Occipital lobe (tissue), 1 donor: ENCODE measurements at regions not wholly inside any gene's neighbourhood (a gene's known extent, or its start where the extent isn't known, plus 50 kb on each side); places are given as distances from the start of the nearest gene placed in this dataset.
"Not testable (repeated sequence)": the region's sequence is repeated elsewhere in the genome, so short reads cannot be mapped to it uniquely, and the experiment has no call there.

Source experiments
- DNase-seq: peaks from one replicate; lab custom pipeline; 2025; lab: John Stamatoyannopoulos, UW

DNA sequence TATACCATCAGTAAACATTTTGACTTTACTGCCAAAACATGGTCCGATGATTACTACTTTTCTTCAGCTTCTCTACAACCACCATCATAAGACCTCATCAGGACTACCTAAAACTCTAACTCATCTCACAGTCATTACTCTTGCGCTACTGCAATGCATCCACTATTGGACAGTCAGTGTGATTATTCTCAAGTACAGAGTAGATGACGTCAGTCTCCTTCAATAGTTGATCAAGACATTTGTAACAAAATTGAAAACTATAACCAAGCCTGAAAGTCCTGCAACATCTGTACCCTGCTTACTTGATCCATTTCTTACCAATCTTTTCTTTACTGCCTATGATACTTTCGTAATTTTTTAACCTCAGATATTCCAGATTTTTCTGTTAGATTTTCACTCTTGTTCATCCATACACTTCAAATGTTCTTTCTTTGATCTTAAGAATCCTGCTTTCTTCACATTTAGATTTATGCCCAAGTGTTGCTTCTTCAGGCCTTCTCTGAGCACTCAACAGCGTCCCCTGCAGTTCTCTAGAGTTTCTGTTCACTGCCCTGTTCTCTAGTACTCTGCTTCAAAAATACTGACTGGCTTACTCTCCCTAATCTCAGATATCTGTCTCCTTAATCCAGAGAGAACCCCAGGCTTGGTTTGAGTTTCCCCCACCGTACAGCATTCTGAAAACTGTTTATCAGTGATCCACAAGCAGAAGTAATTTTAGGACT, 1517.6 kb downstream of the STIM2 start:
- DNase-seq: no peak

DNA sequence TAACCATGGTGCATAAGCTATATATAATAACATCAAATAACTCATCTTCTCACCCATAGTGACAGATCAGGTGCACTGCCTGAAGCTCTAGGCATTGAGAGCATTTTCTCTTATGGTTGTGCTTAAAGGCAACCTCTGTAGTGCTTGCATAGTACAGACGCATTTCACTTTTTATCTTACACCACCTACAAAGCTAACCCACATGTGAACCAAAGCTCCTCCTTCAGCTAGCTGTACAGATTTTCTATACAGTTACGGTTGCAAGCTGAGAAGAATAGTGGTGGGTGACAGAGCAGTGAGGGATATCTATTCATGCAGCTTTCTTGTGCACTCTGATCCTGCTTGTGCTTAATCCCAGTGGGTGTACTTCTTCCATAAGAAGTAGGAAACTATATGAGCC, 1525.2 kb downstream of the STIM2 start:
- no peak for DNase-seq

DNA sequence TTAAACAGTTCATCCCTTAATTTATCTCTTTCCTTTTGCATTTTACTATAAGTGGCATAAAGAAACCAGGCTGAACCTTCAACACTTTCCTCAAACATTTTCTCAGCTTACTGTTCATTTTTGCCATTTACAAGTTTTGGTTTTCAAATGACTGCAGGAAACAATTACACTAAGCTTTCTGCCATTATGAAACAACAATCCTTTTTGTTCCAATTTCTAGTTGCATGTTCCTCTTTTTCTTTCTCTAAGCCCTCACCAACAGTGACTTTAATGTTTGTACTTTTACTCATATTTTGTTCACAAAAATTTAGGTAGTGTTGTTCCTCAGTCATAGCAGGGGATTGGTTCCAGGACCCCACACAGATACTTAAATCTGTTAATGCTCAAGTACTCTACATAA, 1526.1 kb downstream of the STIM2 start:
- no peak for DNase-seq

DNA sequence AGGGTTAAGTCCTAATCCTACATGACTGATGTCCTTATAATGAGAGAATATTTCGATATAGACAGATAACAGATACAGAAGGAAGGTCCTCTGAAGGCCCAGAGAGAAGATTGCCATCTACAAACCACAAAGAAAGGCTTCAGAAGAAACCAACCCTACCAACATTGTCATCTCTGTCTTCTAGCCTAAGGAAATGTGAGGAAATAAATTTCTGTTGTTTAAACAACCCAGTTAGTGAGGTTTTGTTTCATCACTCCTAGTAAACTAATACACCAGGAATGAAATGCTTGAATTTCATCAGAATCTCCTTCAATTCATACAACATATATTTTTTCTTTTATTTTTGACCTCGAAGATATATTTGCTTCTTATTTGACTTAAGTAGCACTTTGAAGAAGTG, 1527.8 kb downstream of the STIM2 start:
- no peak for DNase-seq

DNA sequence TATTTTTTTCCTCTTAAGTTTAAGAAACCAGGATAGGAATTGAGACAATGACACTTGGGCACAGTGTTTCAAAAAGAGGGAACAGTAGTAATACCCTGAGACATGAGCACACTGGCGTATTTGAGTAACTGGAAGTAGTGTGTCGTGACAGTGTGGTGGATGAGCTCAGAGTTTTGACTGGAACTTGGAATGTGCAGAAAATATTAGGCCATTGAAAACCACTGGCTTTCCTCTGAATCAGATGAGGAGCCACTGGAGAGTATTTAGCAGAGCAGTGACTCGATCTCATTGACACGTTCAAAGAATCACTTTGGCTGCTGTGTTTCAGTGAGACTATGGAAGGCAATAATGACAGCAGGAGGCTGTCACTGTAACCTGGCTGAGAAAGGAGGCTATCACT, 1531.2 kb downstream of the STIM2 start:
- no peak for DNase-seq

DNA sequence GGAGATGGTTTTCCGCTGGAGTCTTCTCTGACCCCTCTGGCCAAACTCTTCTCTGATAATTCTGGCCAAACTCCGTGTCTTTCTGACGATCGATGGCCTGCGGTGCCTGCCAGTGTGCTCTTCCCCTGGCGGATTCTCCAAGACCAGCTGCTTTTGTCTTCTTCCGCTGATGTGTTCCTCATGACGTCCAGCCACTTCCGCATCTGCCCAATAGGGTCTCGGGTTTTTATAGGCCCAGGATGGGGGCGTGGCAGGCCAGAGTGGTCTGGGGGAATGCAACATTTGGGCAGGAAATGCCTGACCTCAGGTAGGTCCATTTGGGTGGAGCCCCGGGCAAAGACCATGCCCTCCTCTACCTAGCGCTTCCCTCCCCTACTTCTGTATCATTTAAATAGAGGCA, 1542.1 kb downstream of the STIM2 start:
- DNase-seq: no peak

DNA sequence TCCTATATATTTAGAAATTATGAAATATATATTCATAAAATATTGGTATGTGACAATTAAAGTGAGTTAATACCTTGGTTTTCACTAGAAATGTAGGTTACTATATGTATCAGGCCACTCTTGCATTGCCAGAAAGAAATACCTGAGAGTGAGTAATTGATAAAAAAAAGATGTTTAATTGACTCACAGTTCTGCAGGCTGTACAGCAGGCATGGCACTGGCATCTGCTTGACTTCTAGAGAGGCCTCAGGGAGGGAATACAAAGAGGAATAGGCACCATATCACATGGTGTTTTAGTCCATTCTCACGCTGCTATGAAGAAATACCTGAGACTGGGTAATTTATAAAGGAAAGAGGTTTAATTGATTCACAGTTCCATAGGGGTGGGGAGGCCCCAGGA, 1560.6 kb downstream of the STIM2 start:
- no peak for DNase-seq

DNA sequence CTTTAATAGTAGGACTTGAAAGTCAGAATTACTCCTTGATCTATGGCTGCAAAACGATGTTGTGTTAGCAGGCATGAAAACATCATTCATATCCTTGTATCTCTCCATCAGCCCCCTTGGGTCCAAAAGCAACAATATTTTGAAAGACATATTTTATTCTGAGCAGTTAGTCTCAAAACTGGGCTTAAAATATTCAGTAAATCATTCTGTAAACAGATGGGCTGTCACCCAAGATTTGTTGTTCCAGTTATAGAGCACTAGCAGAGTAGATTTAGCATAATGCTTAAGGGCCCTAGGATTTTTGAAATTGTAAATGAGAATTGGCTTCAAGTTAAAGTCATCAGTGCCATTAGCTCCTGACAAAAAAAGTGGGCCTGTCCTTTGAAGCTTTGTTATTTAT, 1565.6 kb downstream of the STIM2 start:
- DNase-seq: no peak

DNA sequence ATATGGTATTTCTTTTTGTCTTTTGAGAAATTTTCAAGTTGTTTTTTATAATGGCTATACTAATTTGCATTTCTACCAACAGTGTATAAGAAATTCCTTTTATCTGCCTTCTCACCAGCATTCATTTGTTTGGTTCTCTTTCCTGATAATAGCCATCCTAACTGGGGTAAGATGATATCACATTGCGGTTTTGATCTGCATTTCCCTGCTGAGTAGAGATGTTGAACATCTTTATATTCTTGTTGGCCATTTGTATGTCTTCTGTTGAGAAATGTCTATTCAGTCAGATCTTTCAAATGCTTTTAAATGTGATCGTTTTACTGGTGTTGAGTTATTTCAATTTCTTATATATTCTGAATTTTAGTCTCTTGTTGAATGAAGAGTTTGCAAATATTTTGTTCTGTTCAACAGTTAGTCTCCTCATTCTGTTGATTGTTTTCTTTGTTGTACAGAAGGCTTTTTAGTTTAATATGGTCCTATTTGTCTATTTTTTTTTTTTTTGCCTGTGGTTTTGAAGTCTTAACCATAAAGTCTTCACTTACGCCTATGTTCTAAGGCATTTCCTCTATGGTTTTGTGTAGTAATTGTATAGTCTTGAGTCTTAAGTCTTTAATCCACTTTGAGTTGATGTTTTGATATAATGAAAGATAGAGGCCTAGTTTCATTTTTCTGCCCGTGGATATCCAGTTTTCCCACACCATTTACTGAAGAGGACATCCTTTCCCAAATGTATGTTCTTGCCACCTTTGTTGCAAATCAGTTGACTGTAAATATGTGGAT, 1566.9 kb downstream of the STIM2 start:
- no peak for DNase-seq

DNA sequence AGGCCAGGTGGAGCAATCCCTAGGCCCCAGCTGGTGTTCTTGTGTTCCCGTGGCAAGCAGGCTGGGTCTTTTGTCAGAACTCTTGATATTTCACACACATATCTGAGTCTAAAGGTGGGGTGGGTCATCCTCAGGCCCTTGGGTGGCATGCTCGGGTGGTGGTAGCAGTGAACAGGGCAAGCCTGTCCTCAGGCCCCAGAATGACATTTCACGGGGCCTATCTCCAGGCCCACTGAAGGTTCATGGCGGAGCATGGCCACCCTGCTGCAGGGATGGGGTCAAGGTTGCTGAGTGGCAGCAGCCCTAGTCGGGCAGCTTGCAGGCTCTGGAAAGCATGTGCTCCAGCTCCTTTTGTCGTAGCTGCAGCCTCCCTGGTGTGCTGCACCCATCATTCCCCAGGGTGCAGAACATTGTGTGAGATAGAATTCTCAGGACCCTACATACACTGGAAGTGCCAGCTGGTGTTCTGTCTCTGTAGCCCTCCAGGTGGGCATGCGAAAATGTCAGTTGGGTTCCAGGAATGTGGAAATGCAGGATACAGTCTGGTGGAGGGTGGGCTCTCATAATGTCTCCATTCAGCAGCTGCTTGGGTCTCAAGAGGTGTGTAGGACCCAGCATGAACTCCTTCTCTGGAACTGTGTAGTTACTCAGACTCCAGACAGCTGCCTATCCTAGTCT, 1571.8 kb downstream of the STIM2 start:
- DNase-seq: no peak

DNA sequence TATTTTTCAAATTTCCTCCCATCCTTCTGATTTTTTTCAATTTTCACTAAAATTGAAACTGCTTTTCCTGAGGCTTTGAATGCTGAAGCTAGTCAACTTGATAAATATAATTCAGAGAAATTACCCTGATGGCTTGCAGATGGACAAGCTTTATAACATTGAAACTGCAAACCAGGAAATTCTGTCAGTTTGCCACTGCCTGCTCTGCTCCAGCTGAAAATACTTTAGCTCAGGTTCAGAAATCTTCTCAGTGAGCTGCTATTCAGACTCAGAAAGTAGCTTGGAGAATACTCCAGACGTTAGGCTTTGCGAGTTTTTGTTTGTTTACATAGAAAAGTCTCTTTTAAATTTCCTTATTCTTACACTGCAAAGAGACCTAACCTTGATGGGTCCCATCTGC, 1574.7 kb downstream of the STIM2 start:
- no peak for DNase-seq

DNA sequence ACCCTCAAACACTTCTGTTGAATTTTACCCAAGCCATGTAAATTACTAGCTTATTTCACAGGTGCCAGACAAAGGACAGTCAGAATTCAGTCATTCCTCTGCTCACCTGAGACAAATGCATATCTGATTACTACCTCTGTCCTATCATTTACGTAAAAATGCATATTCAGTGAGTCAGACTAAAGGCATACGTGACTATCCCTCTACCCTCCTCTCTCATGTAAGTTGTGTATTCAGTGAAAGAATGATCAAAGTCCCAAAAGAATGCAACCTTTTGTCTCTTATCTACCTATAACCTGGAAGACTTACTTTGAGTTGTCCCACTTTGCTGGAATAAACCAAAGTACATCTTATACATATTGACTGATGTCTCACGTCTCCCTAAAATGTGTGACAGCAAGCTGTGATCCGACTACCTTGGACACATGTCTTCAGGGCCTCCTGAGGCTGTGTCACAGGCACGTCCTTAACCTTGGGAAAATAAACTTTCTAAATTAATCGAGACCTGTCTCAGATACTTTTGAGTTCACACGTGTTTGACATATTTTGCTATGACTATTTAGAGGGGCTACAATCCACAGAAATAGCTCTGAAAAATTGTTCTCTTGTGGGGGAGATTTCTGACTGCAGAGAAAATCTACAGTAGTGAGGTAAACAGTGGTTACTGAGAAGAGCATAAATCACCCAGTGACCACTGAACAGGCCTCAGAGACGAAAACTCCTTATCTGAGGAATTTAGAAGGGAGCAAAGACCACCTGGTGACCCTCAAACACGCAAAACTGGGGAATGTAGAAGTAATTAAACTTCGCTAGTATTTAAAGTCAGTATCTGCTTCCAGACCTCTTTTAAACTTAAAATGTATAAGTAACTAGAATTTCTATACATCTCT, 1575.8 kb downstream of the STIM2 start:
- DNase-seq: no peak

DNA sequence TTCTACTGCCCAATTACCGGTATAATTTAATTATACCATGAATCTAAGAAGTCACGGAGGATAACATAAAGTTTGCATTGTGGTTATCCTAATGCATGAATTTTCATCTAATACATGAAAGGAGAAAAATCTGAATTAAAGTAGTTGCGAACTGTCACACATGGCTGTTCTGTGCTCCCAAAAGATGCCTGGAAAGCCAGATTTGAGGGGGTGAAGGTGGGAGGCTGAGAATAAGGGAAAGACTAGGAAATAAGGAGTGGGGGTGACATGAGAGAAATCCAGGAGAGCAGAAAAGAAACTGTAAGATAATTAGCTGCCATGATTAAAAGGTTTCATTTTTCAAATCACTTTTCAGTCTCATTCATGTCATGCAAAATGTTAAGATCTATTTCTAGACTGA, 1582.7 kb downstream of the STIM2 start:
- no peak for DNase-seq

DNA sequence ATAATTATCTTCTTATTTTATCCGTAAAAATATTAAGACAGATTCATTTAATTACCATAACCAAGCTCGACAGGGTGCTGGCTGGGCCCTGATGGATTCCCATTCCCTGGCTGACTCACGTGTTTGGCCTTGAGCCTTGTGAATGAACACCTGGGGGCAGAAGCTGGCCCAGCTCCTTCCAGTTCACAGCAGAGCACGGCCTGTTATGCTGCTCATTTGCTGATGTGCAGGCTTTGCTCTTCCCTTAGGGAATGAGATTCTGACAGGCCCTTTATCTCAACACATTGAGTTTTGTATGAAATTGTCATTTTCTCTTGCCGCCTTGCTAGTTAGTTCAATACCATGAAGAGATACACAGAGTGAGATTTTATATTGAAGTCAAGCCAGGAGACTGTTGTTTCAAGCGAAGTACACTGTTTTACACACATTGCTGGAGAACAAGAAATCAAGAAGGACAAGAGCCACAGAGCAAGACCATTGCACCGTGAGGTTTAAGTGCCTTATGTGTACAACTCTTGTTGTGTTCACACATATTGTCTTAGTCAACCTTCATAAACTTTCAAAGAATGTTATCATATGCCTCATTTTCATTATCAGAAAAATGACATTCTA, 1583.3 kb downstream of the STIM2 start:
- no peak for DNase-seq

DNA sequence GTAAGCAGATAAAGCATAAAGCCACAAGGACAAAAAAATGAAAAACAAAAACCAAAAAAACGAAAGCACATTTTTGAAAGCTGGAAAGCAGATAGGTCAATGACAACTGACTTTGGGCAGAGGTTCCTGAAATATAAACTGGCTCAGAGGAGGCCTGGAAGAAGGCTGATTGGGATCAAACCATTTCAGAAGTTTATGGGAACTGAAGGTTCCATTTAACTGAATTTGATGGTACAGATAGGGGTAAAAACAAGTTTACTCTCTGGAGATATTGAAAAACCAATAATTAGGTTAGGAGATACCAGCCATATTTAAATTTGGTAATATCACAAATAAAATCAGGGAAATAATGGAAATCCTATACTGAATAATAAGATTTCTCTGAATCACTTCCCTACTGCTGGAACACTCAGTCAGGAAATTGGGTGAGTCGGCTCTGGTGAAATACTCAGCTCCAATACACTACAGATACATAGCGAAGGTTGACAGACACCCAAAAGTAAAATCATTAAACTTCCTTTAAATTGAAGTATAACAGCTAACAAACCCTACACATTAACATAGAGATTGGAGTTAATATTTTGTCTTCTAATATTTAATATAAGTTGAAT, 1584.3 kb downstream of the STIM2 start:
- no peak for DNase-seq

DNA sequence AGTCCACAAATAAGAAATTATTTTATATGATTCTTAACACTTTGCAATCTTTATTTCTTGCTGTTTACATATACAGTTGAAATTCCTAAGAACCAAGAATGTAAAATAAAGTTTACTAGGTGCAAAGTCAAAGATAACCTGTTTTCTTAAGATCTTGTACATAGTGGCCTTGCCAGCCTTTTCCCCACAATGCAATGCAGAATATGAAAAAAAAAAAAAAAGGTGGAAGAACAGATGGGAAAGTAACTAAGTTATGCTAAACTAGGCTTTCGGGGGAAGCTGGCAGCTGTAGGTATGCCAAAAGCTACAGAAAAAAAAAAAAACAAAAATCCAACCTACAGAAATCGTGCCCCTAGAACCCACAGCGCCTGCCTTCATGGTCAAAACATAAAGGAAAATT, 1588.4 kb downstream of the STIM2 start:
- DNase-seq: no peak

DNA sequence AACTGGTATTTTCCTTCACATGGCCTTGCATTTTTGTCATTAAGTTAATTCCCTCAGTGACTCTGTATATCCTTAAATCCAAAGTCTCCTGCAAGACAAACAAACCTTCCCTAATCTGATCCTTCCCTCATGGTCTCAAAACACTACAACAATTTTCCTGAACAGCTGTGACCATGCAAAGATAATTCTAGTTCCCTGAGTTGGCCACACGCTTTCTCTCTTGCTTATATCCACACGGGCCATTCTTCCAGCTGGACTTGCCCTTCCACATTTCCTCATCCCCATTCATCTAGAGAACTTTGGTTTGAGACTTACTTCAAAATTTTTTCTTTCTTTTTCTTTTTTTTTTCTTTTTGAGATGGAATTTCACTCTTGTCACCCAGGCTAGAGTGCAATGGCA, 1590.7 kb downstream of the STIM2 start:
- no peak for DNase-seq

DNA sequence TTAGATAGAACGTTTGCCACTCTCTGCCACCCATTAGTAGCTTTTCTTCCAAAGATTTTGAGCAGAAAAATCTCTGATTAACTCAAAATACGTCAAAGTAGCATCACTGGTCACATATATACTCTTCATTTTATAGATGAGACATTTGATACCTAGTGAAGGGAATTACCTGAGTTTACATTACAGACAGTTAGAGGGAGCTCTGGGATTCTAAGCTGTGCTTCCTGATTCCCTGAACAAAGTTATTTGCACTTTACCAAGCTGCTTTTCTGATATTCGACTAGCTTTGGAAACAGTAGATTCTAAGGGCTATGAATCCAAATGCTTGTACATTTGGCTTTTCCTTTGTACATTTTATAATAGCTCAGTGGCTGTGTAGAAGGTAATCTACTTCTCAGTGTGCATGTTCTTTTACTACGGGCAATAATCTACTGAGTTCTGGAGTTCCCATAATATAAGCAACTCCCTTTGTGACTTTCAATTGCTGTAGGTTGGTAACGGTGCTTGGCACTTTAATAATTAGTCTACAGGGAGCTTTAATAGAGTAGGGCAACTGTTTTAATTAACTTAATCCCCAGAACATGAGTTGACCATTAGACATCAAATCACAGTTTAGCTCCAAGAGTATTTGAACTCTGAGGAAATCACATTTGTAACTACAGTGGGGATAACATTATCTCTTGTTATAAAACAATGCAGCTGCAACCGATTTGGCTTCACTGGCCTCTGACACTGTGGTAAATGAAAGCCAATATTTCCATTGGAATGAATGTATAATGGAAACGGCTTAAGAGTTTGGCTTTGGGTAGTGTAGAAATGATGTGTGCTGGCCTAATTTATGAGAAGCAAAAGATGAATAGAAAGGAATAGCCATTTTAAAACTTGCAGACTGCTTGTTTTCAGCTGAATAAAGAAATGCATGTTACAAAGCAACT, 1602.4 kb downstream of the STIM2 start:
- no peak for DNase-seq

DNA sequence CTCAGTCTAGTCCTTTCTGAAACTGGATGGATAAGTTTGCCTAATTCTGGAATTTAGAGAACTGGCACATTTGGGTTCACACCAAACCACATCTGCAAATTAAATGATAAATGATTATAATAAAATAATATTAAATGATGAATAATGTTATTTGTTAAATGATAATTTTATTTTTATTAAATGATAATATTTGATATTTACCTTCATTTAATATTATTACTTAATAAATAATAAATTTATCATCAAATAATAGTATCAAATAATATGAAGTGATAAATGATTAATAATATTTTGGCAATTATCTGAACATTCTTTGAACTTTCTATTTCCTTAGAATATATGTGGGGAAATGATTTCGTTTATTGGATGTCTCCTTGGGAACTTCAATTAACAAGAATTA, 1604.2 kb downstream of the STIM2 start:
- no peak for DNase-seq

DNA sequence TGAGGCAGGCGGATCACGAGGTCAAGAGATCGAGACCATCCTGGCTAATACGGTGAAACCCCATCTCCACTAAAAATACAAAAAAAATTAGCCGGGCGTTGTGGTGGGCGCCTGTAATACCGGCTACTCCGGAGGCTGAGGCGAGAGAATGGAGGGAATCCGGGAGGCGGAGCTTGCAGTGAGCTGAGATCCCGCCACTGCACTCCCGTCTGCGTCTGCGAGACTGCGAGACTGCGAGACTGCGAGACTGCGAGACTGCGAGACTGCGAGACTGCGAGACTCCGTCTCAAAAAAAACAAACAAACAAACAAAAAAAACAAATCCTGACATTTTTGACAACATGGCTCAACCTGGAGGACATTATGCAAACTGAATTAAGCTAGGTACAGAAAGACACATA, 1606.2 kb downstream of the STIM2 start:
- DNase-seq: not testable (repeated sequence)
